SJSA1 (cell line): ENCODE measurements at regions not wholly inside any gene's neighbourhood (a gene's known extent, or its start where the extent isn't known, plus 50 kb on each side); places are given as distances from the start of the nearest gene placed in this dataset.
A peak's percentile ranks its signal among the peaks of the same experiment; 100 is the strongest.

Experiments
- DNase-seq, 2 experiments: peaks; one replicate each; pipeline ENCODE4 v3.0.0-alpha.2; 2015 to 2020; ENCODE audit warnings: low spot score in 2 of 2, low read depth in 1 of 2
- H3K27ac ChIP-seq: fragments of 250-450 bp; sonication (Bioruptor Pico); 2 replicates; pipeline ENCODE4 v1.5.1; 2020; ENCODE audit warnings: mild to moderate bottlenecking, moderate library complexity
- H3K27me3 ChIP-seq: fragments of 250-450 bp; sonication (Bioruptor Pico); replicated peaks from 2 replicates; pipeline ENCODE4 v1.5.1; 2020; ENCODE audit warnings: mild to moderate bottlenecking, moderate library complexity
- H3K36me3 ChIP-seq: fragments of 250-450 bp; sonication (Bioruptor Pico); 2 replicates; pipeline ENCODE4 v1.5.1; 2020; ENCODE audit warnings: mild to moderate bottlenecking
- H3K4me1 ChIP-seq: fragments of 250-450 bp; sonication (Bioruptor Pico); replicated peaks from 2 replicates; pipeline ENCODE4 v1.6.1; 2021; ENCODE audit warnings: mild to moderate bottlenecking
- H3K4me3 ChIP-seq: fragments of 250-450 bp; sonication (Bioruptor Pico); 2 replicates; pipeline ENCODE4 v1.5.1; 2020; ENCODE audit warnings: mild to moderate bottlenecking
- H3K9me3 ChIP-seq: fragments of 250-450 bp; sonication (Bioruptor Pico); replicated peaks from 2 replicates; pipeline ENCODE4 v1.5.1; 2020; ENCODE audit warnings: mild to moderate bottlenecking

GRCh38 chr1:75984781-75985180 is 52.6 kb upstream of the ASB17 start:
- Histone ChIP-seq H3K27ac (no peak overlapping the region), H3K4me3 (no peak overlapping the region), H3K4me1 (no peaks in the 10 kb centered on the region), H3K9me3 (no peaks in the 10 kb centered on the region), H3K36me3 (no peaks in the 10 kb centered on the region), H3K27me3 (peaks cover 2% of the 10 kb centered on the region; the same call in 1 of the 2 replicates)
- no peak for DNase-seq

- H3K27me3 ChIP-seq: peaks cover 7% of the 10 kb centered on the region; the same call in 1 of the 2 replicates
- no peaks in the 10 kb centered on the region for H3K4me1 ChIP-seq
- H3K4me3 ChIP-seq: no peak overlapping the region
- no peaks in the 10 kb centered on the region for H3K36me3 ChIP-seq
- no peak for DNase-seq
- H3K27ac ChIP-seq: no peak overlapping the region
- no peaks in the 10 kb centered on the region for H3K9me3 ChIP-seq
Measured at GRCh38 chr1:75985827-75986226, 53.6 kb upstream of the ASB17 start.

GRCh38 chr1:75986478-75986877 is 54.3 kb upstream of the ASB17 start:
- DNase-seq: no peak
- H3K9me3 ChIP-seq: no peaks in the 10 kb centered on the region

GRCh38 chr1:75989121-75989520 is 56.9 kb upstream of the ASB17 start:
- Histone ChIP-seq H3K4me3 (no peak overlapping the region), H3K4me1 (no peaks in the 10 kb centered on the region), H3K9me3 (no peaks in the 10 kb centered on the region), H3K36me3 (no peaks in the 10 kb centered on the region), H3K27ac (no peak overlapping the region), H3K27me3 (peaks cover 7% of the 10 kb centered on the region; the same call in 1 of the 2 replicates)
- no peak for DNase-seq

More at GRCh38 chr1:75986478-75986877, 54.3 kb upstream of the ASB17 start:
- Histone ChIP-seq H3K36me3 (no peaks in the 10 kb centered on the region), H3K27me3 (peaks cover 7% of the 10 kb centered on the region; the same call in 1 of the 2 replicates), H3K4me3 (no peak overlapping the region), H3K27ac (no peak overlapping the region), H3K4me1 (no peaks in the 10 kb centered on the region)

GRCh38 chr1:75990686-75991085 is 58.5 kb upstream of the ASB17 start:
- no peaks in the 10 kb centered on the region for H3K36me3 ChIP-seq
- no peaks in the 10 kb centered on the region for H3K9me3 ChIP-seq
- peaks cover 7% of the 10 kb centered on the region; the same call in 1 of the 2 replicates for H3K27me3 ChIP-seq
- no peak for DNase-seq
- H3K27ac ChIP-seq: no peak overlapping the region
- H3K4me3 ChIP-seq: no peak overlapping the region
- no peaks in the 10 kb centered on the region for H3K4me1 ChIP-seq

GRCh38 chr1:75991497-75992114 is 59.4 kb upstream of the ASB17 start:
- peak; percentile 51 to 86 for DNase-seq
- H3K27me3 ChIP-seq: peaks cover 7% of the 10 kb centered on the region; the same call in 1 of the 2 replicates
- no peak overlapping the region for H3K4me3 ChIP-seq
- no peaks in the 10 kb centered on the region for H3K4me1 ChIP-seq
- no peaks in the 10 kb centered on the region for H3K9me3 ChIP-seq
- H3K36me3 ChIP-seq: no peaks in the 10 kb centered on the region
- no peak overlapping the region for H3K27ac ChIP-seq

GRCh38 chr1:75992312-75992711 is 60.1 kb upstream of the ASB17 start:
- Histone ChIP-seq H3K36me3 (no peaks in the 10 kb centered on the region), H3K4me1 (no peaks in the 10 kb centered on the region), H3K27me3 (peaks cover 7% of the 10 kb centered on the region; the same call in 1 of the 2 replicates), H3K9me3 (no peaks in the 10 kb centered on the region), H3K4me3 (no peak overlapping the region), H3K27ac (no peak overlapping the region)
- DNase-seq: no peak

- no peak for DNase-seq
- Histone ChIP-seq H3K4me1 (no peaks in the 10 kb centered on the region), H3K9me3 (no peaks in the 10 kb centered on the region), H3K36me3 (no peaks in the 10 kb centered on the region), H3K4me3 (no peak overlapping the region), H3K27ac (no peak overlapping the region), H3K27me3 (peaks cover 7% of the 10 kb centered on the region; the same call in 1 of the 2 replicates)
Measured at GRCh38 chr1:75993661-75994060, 61.5 kb upstream of the ASB17 start.

- no peak overlapping the region for H3K4me3 ChIP-seq
- no peak overlapping the region for H3K27ac ChIP-seq
- no peaks in the 10 kb centered on the region for H3K4me1 ChIP-seq
- DNase-seq: no peak
- H3K9me3 ChIP-seq: no peaks in the 10 kb centered on the region
- no peaks in the 10 kb centered on the region for H3K36me3 ChIP-seq
- no peaks in the 10 kb centered on the region for H3K27me3 ChIP-seq
Measured at GRCh38 chr1:75996196-75996595, 64.0 kb upstream of the ASB17 start.

GRCh38 chr1:75999034-75999433 is 66.8 kb upstream of the ASB17 start:
- Histone ChIP-seq H3K4me3 (no peak overlapping the region), H3K27me3 (no peaks in the 10 kb centered on the region), H3K4me1 (no peaks in the 10 kb centered on the region), H3K36me3 (no peaks in the 10 kb centered on the region), H3K9me3 (no peaks in the 10 kb centered on the region), H3K27ac (no peak overlapping the region)
- DNase-seq: no peak

GRCh38 chr1:76003946-76004345 is 70.6 kb upstream of the ST6GALNAC3 start:
- DNase-seq: no peak
- no peaks in the 10 kb centered on the region for H3K9me3 ChIP-seq
- H3K27me3 ChIP-seq: no peaks in the 10 kb centered on the region
- no peak overlapping the region for H3K27ac ChIP-seq
- H3K4me3 ChIP-seq: no peak overlapping the region
- no peaks in the 10 kb centered on the region for H3K36me3 ChIP-seq
- H3K4me1 ChIP-seq: no peaks in the 10 kb centered on the region

- no peaks in the 10 kb centered on the region for H3K36me3 ChIP-seq
- H3K4me1 ChIP-seq: no peaks in the 10 kb centered on the region
- no peak overlapping the region for H3K4me3 ChIP-seq
- DNase-seq: no peak
- no peaks in the 10 kb centered on the region for H3K27me3 ChIP-seq
- H3K27ac ChIP-seq: no peak overlapping the region
- H3K9me3 ChIP-seq: no peaks in the 10 kb centered on the region
Measured at GRCh38 chr1:76005765-76006164, 68.8 kb upstream of the ST6GALNAC3 start.

GRCh38 chr1:76006234-76006633 is 68.3 kb upstream of the ST6GALNAC3 start:
- H3K36me3 ChIP-seq: no peaks in the 10 kb centered on the region

GRCh38 chr1:76010802-76011201 is 63.7 kb upstream of the ST6GALNAC3 start:
- H3K36me3 ChIP-seq: no peaks in the 10 kb centered on the region
- H3K4me3 ChIP-seq: no peak overlapping the region
- no peak overlapping the region for H3K27ac ChIP-seq
- no peak for DNase-seq
- H3K9me3 ChIP-seq: no peaks in the 10 kb centered on the region
- no peaks in the 10 kb centered on the region for H3K4me1 ChIP-seq
- peaks cover 2% of the 10 kb centered on the region; the same call in 1 of the 2 replicates for H3K27me3 ChIP-seq

More at GRCh38 chr1:76006234-76006633, 68.3 kb upstream of the ST6GALNAC3 start:
- H3K9me3 ChIP-seq: no peaks in the 10 kb centered on the region
- no peaks in the 10 kb centered on the region for H3K4me1 ChIP-seq
- H3K4me3 ChIP-seq: no peak overlapping the region
- H3K27ac ChIP-seq: no peak overlapping the region
- peak in 1 of 2 experiments; percentile 23 for DNase-seq
- H3K27me3 ChIP-seq: no peaks in the 10 kb centered on the region
